Erythroblast (primary cell): ENCODE measurements at regions not wholly inside any gene's neighbourhood (a gene's known extent, or its start where the extent isn't known, plus 50 kb on each side); places are given as distances from the start of the nearest gene placed in this dataset.
"Not testable (repeated sequence)": the region's sequence is repeated elsewhere in the genome, so short reads cannot be mapped to it uniquely, and the experiment has no call there.

Source experiments
- DNase-seq, 2 experiments: peaks; one replicate each; lab custom pipeline; 2025; lab: John Stamatoyannopoulos, UW
- GATA1 ChIP-seq: IDR thresholded peaks from 2 replicates; pipeline ENCODE4 v1.6.1; 2011; ENCODE audit warnings: low read depth, mild to moderate bottlenecking, control low read depth, low read length, moderate library complexity
- POLR2A ChIP-seq: IDR thresholded peaks from 2 replicates; pipeline ENCODE4 v1.6.1; 2011; ENCODE audit warnings: mild to moderate bottlenecking, low read length

DNA sequence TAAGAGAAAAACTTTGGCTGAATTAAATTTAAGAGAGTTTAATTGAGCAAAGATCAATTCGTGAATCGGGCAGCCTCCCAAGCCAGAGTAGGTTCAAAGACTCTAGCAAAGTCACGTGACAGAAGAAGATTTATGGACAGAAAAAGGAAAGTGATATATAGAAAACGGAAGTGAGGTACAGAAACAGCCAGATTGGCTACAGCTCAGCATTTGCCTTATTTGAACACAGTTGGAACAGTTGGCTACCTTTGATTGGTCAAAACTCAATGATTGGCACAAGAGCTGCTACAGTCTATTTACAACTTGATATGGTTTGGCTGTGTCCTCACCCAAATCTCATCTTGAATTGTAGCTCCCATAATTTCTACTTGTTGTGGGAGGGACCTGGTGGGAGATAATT, 102.6 kb downstream of the PLG start:
- no peak for TF ChIP-seq GATA1
- no peak for TF ChIP-seq POLR2A

DNA sequence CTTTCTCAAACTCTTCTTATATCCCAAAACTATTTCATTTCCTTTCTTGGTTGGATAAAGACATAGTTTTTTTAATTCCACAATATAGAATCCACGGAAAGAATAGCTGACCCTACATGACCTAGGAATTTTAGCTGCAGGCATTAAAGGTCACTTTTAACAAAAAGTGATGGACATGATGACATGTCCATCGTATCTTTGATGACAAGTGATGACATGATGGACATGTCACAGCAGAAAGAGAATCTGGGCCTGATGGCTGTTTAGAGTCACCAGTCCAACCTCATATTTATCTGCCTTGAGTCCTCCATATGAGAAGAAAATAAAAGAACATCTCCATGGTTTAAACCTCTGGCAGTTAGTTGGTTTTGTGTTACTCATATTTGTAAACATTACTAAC, 106.2 kb downstream of the PLG start:
- DNase-seq: no peak
- no peak for TF ChIP-seq GATA1
- no peak for TF ChIP-seq POLR2A

More for the DNA sequence above, 102.6 kb downstream of the PLG start:
- DNase-seq: no peak

GRCh38 chr6:160810238-160810637, 108.2 kb downstream of the PLG start:
- DNase-seq: no peak
- TF ChIP-seq POLR2A (no peak), GATA1 (no peak)

- TF ChIP-seq POLR2A (no peak), GATA1 (no peak)
These were observed 110.1 kb downstream of the PLG start for GRCh38 chr6:160812097-160812496.

DNA sequence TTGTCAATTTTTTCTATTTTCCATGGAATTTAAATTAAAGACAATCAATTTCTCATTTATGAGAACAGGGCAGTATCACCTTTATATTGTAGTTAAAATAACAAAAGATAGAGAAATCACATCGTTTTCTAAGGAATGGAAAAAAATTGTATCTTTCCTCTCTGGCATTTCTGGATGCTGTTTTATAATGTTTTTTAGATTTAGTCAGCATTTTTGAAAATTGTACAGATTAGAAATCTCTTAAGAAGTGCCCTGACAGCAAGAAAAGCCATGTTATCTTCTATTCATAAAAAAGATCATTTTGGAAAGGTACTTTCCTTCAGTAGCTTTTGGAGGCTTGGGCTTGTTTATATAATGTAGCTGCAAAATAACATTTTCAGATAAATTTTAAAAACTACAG, 116.9 kb downstream of the PLG start:
- TF ChIP-seq POLR2A: no peak
- TF ChIP-seq GATA1: no peak

More at GRCh38 chr6:160812097-160812496, 110.1 kb downstream of the PLG start:
- DNase-seq: no peak

GRCh38 chr6:160820661-160821060, 118.6 kb downstream of the PLG start:
- DNase-seq: not testable (repeated sequence)

More for the DNA sequence above, 116.9 kb downstream of the PLG start:
- no peak for DNase-seq

GRCh38 chr6:160831739-160832138, 129.7 kb downstream of the PLG start:
- no peak for DNase-seq
- no peak for TF ChIP-seq POLR2A
- no peak for TF ChIP-seq GATA1

DNA sequence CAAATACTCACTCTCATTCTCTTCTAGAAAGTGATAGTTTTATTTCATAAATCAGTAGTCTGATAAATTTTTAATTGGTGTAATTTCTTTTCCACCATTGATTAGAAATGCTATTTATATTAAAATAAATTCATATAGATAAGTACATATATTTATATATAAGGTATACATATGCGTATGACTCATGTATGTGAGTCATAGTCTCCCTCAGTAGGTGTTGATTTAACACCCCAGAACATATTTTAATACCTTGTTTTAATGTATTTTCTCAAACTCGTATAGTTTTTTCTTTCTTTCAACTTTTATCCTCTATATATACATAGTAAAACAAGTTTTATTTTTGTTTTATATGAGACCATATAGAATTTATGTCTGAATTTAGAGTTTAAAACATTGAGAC, 130.4 kb downstream of the PLG start:
- TF ChIP-seq POLR2A (no peak), GATA1 (no peak)
- no peak for DNase-seq

GRCh38 chr6:160837146-160837545, 135.1 kb downstream of the PLG start:
- DNase-seq: no peak
- TF ChIP-seq GATA1 (no peak), POLR2A (no peak)

- no peak for DNase-seq
- TF ChIP-seq POLR2A (no peak), GATA1 (no peak)
These were observed 140.5 kb upstream of the MAP3K4 start for GRCh38 chr6:160851031-160851430.

DNA sequence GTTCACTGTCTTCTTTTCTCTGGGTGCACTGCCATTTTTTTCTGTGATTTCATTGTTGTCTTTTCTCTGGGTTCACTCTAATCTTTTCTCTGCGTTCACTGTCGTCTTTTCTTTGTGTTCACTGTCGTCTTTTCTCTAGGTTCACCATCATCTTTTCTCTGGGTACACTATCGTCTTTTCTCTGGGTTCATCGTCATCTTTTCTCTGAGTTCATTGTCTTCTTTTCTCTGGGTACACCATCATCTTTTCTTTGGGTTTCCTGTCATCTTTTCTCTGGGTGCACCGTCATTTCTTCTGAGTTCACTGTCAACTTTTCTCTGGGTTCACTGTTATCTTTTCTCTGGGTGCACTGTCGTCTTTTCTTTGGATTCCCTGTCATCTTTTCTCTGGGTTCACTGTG, 137.6 kb upstream of the MAP3K4 start:
- no peak for DNase-seq
- TF ChIP-seq POLR2A: no peak
- no peak for TF ChIP-seq GATA1

GRCh38 chr6:160858886-160859285, 132.7 kb upstream of the MAP3K4 start:
- no peak for TF ChIP-seq GATA1
- no peak for TF ChIP-seq POLR2A
- no peak for DNase-seq

- TF ChIP-seq GATA1 (no peak), POLR2A (no peak)
- no peak for DNase-seq
These were observed 131.7 kb upstream of the MAP3K4 start for GRCh38 chr6:160859822-160860221.

- TF ChIP-seq GATA1 (no peak), POLR2A (no peak)
- DNase-seq: no peak
These were observed 129.7 kb upstream of the MAP3K4 start for GRCh38 chr6:160861824-160862223.

DNA sequence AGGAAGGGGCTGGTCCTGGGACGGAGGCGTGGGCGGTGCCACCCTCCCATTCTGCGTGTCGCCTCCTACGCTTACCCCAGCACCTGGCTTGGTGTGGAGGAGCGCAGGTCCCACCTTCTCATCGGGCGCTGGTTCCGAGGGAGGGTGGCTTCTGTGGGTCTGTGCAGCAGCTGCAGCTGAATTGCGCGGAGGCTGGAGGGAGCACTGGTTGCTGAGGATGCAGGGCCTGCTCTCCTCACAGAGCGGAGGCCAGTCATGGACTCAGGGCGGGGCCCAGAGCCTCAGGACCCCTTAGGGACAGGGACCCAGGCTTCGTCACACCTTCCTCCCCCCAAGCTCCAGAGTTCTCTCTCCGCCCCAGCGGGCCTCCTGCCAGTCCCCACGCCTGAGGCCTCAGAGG, 127.8 kb upstream of the MAP3K4 start:
- TF ChIP-seq GATA1 (no peak), POLR2A (no peak)
- no peak for DNase-seq

DNA sequence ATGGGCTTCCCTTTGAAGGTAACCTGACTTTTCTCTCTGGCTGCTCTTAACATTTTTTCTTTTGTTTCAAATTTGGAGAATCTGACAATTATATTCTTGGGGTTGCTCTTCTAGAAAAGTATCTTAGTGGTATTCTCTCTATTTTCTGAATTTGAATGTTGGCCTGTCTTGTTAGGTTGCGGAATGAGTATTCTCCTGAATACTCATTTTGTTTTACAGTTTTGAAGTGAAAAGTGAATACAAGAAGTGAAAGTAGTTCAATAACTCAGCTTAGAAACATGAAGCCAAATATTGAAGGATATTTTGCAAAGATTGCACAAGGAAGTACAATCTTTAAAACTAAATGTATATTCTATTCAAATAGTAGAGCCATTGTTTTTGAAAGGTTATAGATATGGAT, 120.2 kb upstream of the MAP3K4 start:
- TF ChIP-seq GATA1 (no peak), POLR2A (no peak)
- no peak for DNase-seq
